HL-60 (cell line): ENCODE measurements at regions not wholly inside any gene's neighbourhood (a gene's known extent, or its start where the extent isn't known, plus 50 kb on each side); places are given as distances from the start of the nearest gene placed in this dataset.
"Not testable (repeated sequence)": the region's sequence is repeated elsewhere in the genome, so short reads cannot be mapped to it uniquely, and the experiment has no call there.

Experiments used
- DNase-seq, 2 experiments: peaks; one replicate each; pipeline ENCODE4 v3.0.0-alpha.2; 2010 to 2020; ENCODE audit warnings: low read depth in 1 of 2, low spot score in 1 of 2
- H3K27ac ChIP-seq: fragments of 250-450 bp; sonication (Bioruptor Pico); replicated peaks from 2 replicates; pipeline ENCODE4 v1.5.1; 2020; ENCODE audit warnings: mild to moderate bottlenecking, moderate library complexity
- H3K27me3 ChIP-seq: fragments of 250-450 bp; sonication (Bioruptor Pico); 2 replicates; pipeline ENCODE4 v1.5.1; 2021; ENCODE audit warnings: mild to moderate bottlenecking, moderate library complexity; ENCODE audit not compliant: insufficient read depth, poor library complexity, severe bottlenecking
- H3K4me3 ChIP-seq: replicated peaks from 2 replicates; pipeline ENCODE4 v1.5.1; 2011; ENCODE audit warnings: mild to moderate bottlenecking, control low read depth, low read length; ENCODE audit not compliant: insufficient read depth
- GABPA ChIP-seq: IDR thresholded peaks from 2 replicates; pipeline ENCODE4 v1.6.1; 2012; ENCODE audit warnings: low read depth
- POLR2AphosphoS5 ChIP-seq: IDR thresholded peaks from 2 replicates; pipeline ENCODE4 v1.6.1; 2012; ENCODE audit warnings: low read depth
- SPI1 ChIP-seq: IDR thresholded peaks from 2 replicates; pipeline ENCODE4 v1.6.1; 2012; ENCODE audit warnings: low read depth, mild to moderate bottlenecking, borderline replicate concordance
- TF ChIP-seq, protein P1 (sequence below): IDR thresholded peaks from one replicate; pipeline ENCODE4 v1.5.1; 2011; ENCODE audit warnings: low read length, control low read depth, inconsistent platforms; ENCODE audit not compliant: insufficient read depth
- TF ChIP-seq, protein P2 (sequence below): IDR thresholded peaks from 2 replicates; pipeline ENCODE4 v1.6.1; 2012; ENCODE audit warnings: low read depth; ENCODE audit not compliant: insufficient replicate concordance

DNA sequence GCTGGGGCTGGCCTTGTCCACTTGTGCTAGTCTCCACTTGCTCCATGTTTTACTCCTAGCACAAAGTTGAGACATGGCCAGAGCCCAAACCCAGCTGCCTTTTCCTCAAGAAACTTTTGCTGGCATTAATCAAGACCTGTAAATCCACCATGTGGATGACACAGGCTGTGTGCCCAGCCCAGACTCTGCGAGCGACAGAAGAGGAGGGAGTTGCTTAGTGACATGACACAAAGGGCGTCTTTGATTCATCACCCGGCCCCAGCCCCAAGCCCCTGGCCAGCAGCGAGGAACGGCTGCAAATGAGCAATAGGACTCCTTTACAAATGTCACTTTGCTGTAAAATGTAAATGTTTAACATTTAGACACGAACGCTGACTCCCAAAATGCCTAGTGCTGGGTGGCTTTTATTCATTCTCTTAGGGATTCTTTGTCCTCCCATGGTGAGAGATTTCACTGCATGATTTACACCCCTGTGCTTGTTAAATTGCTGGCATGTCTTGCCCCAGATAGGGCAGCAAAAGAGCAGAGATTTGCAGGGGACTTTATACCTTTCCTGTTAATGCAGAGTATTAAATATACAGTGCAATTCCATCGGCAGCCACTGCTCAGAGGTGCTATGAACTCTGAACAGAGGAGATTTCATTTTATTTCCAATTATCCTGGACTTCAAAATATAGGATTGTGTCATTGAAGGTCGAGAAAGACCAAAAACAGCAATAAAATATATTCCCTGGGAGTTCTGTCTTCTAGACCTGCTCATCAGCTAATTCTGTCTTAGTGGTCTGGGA is 263.6 kb upstream of the NCAM1 start:
- no peaks in the 10 kb centered on the region for H3K27me3 ChIP-seq
- no peak for DNase-seq
- no peak overlapping the region for H3K27ac ChIP-seq
- no peak overlapping the region for H3K4me3 ChIP-seq
- TF ChIP-seq, protein P1, sequence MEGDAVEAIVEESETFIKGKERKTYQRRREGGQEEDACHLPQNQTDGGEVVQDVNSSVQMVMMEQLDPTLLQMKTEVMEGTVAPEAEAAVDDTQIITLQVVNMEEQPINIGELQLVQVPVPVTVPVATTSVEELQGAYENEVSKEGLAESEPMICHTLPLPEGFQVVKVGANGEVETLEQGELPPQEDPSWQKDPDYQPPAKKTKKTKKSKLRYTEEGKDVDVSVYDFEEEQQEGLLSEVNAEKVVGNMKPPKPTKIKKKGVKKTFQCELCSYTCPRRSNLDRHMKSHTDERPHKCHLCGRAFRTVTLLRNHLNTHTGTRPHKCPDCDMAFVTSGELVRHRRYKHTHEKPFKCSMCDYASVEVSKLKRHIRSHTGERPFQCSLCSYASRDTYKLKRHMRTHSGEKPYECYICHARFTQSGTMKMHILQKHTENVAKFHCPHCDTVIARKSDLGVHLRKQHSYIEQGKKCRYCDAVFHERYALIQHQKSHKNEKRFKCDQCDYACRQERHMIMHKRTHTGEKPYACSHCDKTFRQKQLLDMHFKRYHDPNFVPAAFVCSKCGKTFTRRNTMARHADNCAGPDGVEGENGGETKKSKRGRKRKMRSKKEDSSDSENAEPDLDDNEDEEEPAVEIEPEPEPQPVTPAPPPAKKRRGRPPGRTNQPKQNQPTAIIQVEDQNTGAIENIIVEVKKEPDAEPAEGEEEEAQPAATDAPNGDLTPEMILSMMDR: no peak
- TF ChIP-seq GABPA (no peak), POLR2AphosphoS5 (no peak), SPI1 (no peak)
- TF ChIP-seq, protein P2, sequence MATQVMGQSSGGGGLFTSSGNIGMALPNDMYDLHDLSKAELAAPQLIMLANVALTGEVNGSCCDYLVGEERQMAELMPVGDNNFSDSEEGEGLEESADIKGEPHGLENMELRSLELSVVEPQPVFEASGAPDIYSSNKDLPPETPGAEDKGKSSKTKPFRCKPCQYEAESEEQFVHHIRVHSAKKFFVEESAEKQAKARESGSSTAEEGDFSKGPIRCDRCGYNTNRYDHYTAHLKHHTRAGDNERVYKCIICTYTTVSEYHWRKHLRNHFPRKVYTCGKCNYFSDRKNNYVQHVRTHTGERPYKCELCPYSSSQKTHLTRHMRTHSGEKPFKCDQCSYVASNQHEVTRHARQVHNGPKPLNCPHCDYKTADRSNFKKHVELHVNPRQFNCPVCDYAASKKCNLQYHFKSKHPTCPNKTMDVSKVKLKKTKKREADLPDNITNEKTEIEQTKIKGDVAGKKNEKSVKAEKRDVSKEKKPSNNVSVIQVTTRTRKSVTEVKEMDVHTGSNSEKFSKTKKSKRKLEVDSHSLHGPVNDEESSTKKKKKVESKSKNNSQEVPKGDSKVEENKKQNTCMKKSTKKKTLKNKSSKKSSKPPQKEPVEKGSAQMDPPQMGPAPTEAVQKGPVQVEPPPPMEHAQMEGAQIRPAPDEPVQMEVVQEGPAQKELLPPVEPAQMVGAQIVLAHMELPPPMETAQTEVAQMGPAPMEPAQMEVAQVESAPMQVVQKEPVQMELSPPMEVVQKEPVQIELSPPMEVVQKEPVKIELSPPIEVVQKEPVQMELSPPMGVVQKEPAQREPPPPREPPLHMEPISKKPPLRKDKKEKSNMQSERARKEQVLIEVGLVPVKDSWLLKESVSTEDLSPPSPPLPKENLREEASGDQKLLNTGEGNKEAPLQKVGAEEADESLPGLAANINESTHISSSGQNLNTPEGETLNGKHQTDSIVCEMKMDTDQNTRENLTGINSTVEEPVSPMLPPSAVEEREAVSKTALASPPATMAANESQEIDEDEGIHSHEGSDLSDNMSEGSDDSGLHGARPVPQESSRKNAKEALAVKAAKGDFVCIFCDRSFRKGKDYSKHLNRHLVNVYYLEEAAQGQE: no peak

GRCh38 chr11:112705148-112705547 is 256.1 kb upstream of the NCAM1 start:
- H3K27me3 ChIP-seq: no peaks in the 10 kb centered on the region
- TF ChIP-seq, protein P2: no peak
- TF ChIP-seq SPI1 (no peak), GABPA (no peak), POLR2AphosphoS5 (no peak)
- TF ChIP-seq, protein P1: no peak
- H3K4me3 ChIP-seq: no peak overlapping the region
- no peak for DNase-seq
- no peak overlapping the region for H3K27ac ChIP-seq

GRCh38 chr11:112706863-112707262 is 254.4 kb upstream of the NCAM1 start:
- Histone ChIP-seq H3K27me3 (peaks cover 4% of the 10 kb centered on the region), H3K4me3 (no peak overlapping the region), H3K27ac (no peak overlapping the region)
- no peak for DNase-seq
- no peak for TF ChIP-seq POLR2AphosphoS5
- no peak for TF ChIP-seq SPI1
- TF ChIP-seq, protein P1: no peak
- TF ChIP-seq, protein P2: no peak
- TF ChIP-seq GABPA: no peak

DNA sequence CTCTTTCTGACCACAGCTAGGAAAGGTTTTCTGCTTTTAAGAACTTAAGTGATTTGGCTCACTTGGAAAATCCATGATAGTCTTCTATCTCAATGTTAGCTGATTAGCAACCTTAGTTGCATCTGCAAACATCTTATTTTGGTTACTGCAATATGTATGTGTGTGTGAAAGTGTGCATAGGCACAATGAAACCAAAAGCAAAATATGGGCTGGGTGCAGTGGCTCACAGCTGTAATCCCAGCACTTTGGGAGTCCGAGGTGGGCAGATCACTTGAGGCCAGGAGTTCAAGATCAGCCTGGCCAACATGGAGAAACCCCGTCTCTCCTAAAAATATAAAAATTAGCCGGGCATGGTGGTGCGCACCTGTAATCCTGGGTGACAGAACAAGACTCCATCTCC is 246.9 kb upstream of the NCAM1 start:
- H3K4me3 ChIP-seq, DNase-seq, H3K27ac ChIP-seq, H3K27me3 ChIP-seq: not testable (repeated sequence)
